Suprapubic skin (tissue), 3 donors: ENCODE measurements at regions not wholly inside any gene's neighbourhood (a gene's known extent, or its start where the extent isn't known, plus 50 kb on each side); places are given as distances from the start of the nearest gene placed in this dataset.

ENCODE experiments used
- CTCF ChIP-seq, 2 donors: fragments of 200-600 bp in 1 of 2; fragments of 450-650 bp in 1 of 2; sonication (generic) in 1 of 2; IDR thresholded peaks; one replicate each; pipeline ENCODE4 v1.5.1; 2016 to 2019; ENCODE audit warnings: antibody characterized with exemption in 2 of 2, mild to moderate bottlenecking in 1 of 2, moderate library complexity in 1 of 2
- POLR2A ChIP-seq, 2 donors: fragments of 450-650 bp; IDR thresholded peaks; one replicate each; pipeline ENCODE4 v1.6.1; 2017; ENCODE audit warnings: antibody characterized with exemption in 2 of 2, mild to moderate bottlenecking in 2 of 2, moderate library complexity in 2 of 2

GRCh38 chr1:81287411-81288080 is 513.2 kb upstream of the ADGRL2 start:
- TF ChIP-seq CTCF (IDR thresholded peaks at IDR 0.05) (no peak), POLR2A (IDR thresholded peaks at IDR 0.05) (no peak)
